GM23248 (cell line): ENCODE measurements at regions not wholly inside any gene's neighbourhood (a gene's known extent, or its start where the extent isn't known, plus 50 kb on each side); places are given as distances from the start of the nearest gene placed in this dataset.

ENCODE experiments used
- EZH2 ChIP-seq: fragments of 200-600 bp; sonication (generic); IDR thresholded peaks from 2 replicates; pipeline ENCODE4 v1.6.1; 2018; ENCODE audit warnings: antibody characterized with exemption, mild to moderate bottlenecking; ENCODE audit not compliant: insufficient read depth, poor library complexity, severe bottlenecking
- EZH2phosphoT487 ChIP-seq: fragments of 200-600 bp; sonication (generic); IDR thresholded peaks from 2 replicates; pipeline ENCODE4 v1.6.1; 2018; ENCODE audit warnings: antibody characterized with exemption, moderate library complexity, mild to moderate bottlenecking, low read depth; ENCODE audit not compliant: insufficient read depth

- TF ChIP-seq EZH2phosphoT487: no peak
- no peak for TF ChIP-seq EZH2
Measured at GRCh38 chr18:51279367-51279984, 82.0 kb upstream of the MEX3C start.
